ENCODE measurements at regions not wholly inside any gene's neighbourhood (a gene's known extent, or its start where the extent isn't known, plus 50 kb on each side); places are given as distances from the start of the nearest gene placed in this dataset.
"Not testable (repeated sequence)": the region's sequence is repeated elsewhere in the genome, so short reads cannot be mapped to it uniquely, and the experiment has no call there.

- not testable (repeated sequence) for TF ChIP-seq POLR2A, CTCF (IDR thresholded peaks at IDR 0.05)
These were observed 233.4 kb upstream of the PRSS16 start for GRCh38 chr6:27014053-27014452.

Measured in ovary (tissue), 3 donors.